Mesendoderm (in vitro differentiated cells): ENCODE measurements at regions not wholly inside any gene's neighbourhood (a gene's known extent, or its start where the extent isn't known, plus 50 kb on each side); places are given as distances from the start of the nearest gene placed in this dataset.

Experiments used
- DNase-seq: peaks from one replicate; pipeline ENCODE4 v3.0.0; 2013
- H2AK5ac ChIP-seq: 2 replicates; pipeline ENCODE4 v1.6.1; 2013; ENCODE audit warnings: low read length, inconsistent platforms
- H2BK120ac ChIP-seq: 2 replicates; pipeline ENCODE4 v1.6.1; 2013; ENCODE audit warnings: low read depth, mild to moderate bottlenecking, low read length, moderate library complexity, mixed read lengths
- H2BK15ac ChIP-seq: replicated peaks from 2 replicates; pipeline ENCODE4 v1.6.1; 2013; ENCODE audit warnings: low read depth, mild to moderate bottlenecking, moderate library complexity
- H2BK5ac ChIP-seq: 2 replicates; pipeline ENCODE4 v1.6.1; 2013; ENCODE audit warnings: low read length, inconsistent platforms
- H3K18ac ChIP-seq: 2 replicates; pipeline ENCODE4 v1.6.1; 2013; ENCODE audit warnings: mild to moderate bottlenecking, low read length, mixed read lengths
- H3K23ac ChIP-seq: one replicate; pipeline ENCODE4 v1.6.1; 2013; ENCODE audit warnings: low read length
- H3K27ac ChIP-seq: 2 replicates; pipeline ENCODE4 v1.5.1; 2013; ENCODE audit warnings: low read depth, mild to moderate bottlenecking, inconsistent platforms, low read length, moderate library complexity
- H3K27me3 ChIP-seq: 2 replicates; pipeline ENCODE4 v1.6.1; 2013; ENCODE audit warnings: low read length, control low read depth, mild to moderate bottlenecking, inconsistent platforms; ENCODE audit not compliant: insufficient read depth, poor library complexity
- H3K36me3 ChIP-seq: 2 replicates; pipeline ENCODE4 v1.6.1; 2013; ENCODE audit warnings: low read length, inconsistent platforms; ENCODE audit not compliant: control insufficient read depth, insufficient read depth
- H3K4ac ChIP-seq: one replicate; pipeline ENCODE4 v1.6.1; 2013; ENCODE audit warnings: low read depth, mild to moderate bottlenecking, low read length, moderate library complexity
- H3K4me1 ChIP-seq: 2 replicates; pipeline ENCODE4 v1.6.1; 2013; ENCODE audit warnings: low read depth, low read length, inconsistent platforms; ENCODE audit not compliant: control insufficient read depth
- H3K4me2 ChIP-seq: 2 replicates; pipeline ENCODE4 v1.6.1; 2013; ENCODE audit warnings: low read length
- H3K4me3 ChIP-seq: 2 replicates; pipeline ENCODE4 v1.5.1; 2013; ENCODE audit warnings: mild to moderate bottlenecking, low read length
- H3K56ac ChIP-seq: one replicate; pipeline ENCODE4 v1.6.1; 2013; ENCODE audit warnings: low read length
- H3K79me1 ChIP-seq: 2 replicates; pipeline ENCODE4 v1.6.1; 2013; ENCODE audit warnings: low read length, inconsistent platforms
- H3K79me2 ChIP-seq: 2 replicates; pipeline ENCODE4 v1.6.1; 2013; ENCODE audit warnings: mild to moderate bottlenecking, low read length; ENCODE audit not compliant: control insufficient read depth, insufficient read depth
- H3K9ac ChIP-seq: 2 replicates; pipeline ENCODE4 v1.6.1; 2013; ENCODE audit warnings: low read length, inconsistent platforms
- H4K5ac ChIP-seq: one replicate; pipeline ENCODE4 v1.6.1; 2013; ENCODE audit warnings: low read length
- H4K8ac ChIP-seq: one replicate; pipeline ENCODE4 v1.6.1; 2013; ENCODE audit warnings: low read depth, mild to moderate bottlenecking, control low read depth, low read length, moderate library complexity
- WGBS: extraction: QIAGEN DNeasy Blood & Tissue Kit; methylation state at CpG from one replicate; pipeline ENCODE4 v1.1.7; 2013; ENCODE audit warnings: low lambda C conversion rate, missing lambda C conversion rate; ENCODE audit not compliant: insufficient coverage; ENCODE audit errors: extremely low coverage; 5-methylcytosine and 5-hydroxymethylcytosine counted together

DNA sequence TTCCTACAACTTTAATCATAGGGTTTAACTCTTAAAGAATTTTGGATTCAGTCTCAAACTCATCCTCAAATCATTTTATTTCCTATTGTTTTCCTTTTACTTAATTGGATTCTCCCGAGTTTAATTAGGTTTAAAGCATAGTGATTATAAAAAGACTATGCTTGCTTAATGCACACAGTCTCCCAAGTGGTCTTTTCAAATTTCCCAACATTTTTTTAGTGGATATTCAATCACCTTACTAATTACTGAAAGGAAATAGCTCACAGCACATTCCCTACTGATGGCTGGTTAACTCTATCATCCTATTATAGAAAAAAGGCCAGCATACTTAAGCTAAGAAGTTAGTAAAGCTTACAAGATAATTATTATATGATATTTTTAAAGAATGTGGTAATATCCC is 170.6 kb downstream of the PRDM9 start:
- Histone ChIP-seq H2BK120ac (no peak overlapping the region), H2BK5ac (no peak overlapping the region), H3K79me2 (no peaks in the 10 kb centered on the region), H3K27me3 (no peaks in the 10 kb centered on the region), H3K4ac (no peak overlapping the region), H3K4me2 (no peak overlapping the region), H3K4me1 (no peaks in the 10 kb centered on the region), H3K79me1 (no peaks in the 10 kb centered on the region), H3K56ac (no peak overlapping the region), H4K8ac (no peak overlapping the region), H3K23ac (no peak overlapping the region), H3K9ac (no peak overlapping the region), H3K18ac (no peak overlapping the region), H4K5ac (no peak overlapping the region), H3K27ac (no peak overlapping the region), H2AK5ac (no peak overlapping the region), H3K36me3 (no peaks in the 10 kb centered on the region), H3K4me3 (no peak overlapping the region), H2BK15ac (no peak overlapping the region)
- DNase-seq, result no peak
- WGBS, result no CpG with 5 or more reads among the region's 1 CpG

DNA sequence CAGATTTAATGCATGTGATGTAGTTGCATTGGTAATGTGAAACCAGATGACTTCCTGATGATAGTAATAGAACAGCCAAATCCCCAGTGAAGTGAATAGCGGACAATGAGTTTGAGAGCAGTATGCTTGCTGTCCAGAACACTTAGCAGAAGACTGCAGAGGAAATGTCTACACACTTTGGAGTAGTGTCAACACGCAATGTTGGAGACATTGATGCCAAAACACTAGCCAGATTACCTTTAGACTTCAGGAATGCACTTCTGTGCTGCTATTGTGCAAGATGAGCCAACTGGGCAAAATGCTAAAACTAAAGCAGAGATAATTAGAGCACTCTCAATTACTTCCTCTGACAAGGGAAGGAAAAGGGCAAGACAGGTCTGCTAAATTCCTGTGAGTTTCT is 176.7 kb downstream of the PRDM9 start:
- no peak for DNase-seq
- no CpG with 5 or more reads among the region's 2 CpGs for WGBS
- Histone ChIP-seq H2BK15ac (no peak overlapping the region), H3K18ac (no peak overlapping the region), H3K4ac (no peak overlapping the region), H3K36me3 (no peaks in the 10 kb centered on the region), H3K4me1 (no peaks in the 10 kb centered on the region), H2BK120ac (no peak overlapping the region), H3K4me2 (no peak overlapping the region), H3K27me3 (no peaks in the 10 kb centered on the region), H3K56ac (no peak overlapping the region), H2BK5ac (no peak overlapping the region), H3K27ac (no peak overlapping the region), H3K9ac (no peak overlapping the region), H3K79me1 (no peaks in the 10 kb centered on the region), H2AK5ac (no peak overlapping the region), H4K8ac (no peak overlapping the region), H3K4me3 (no peak overlapping the region), H3K23ac (no peak overlapping the region), H3K79me2 (no peaks in the 10 kb centered on the region), H4K5ac (no peak overlapping the region)

GRCh38 chr5:23703940-23704855 is 196.8 kb downstream of the PRDM9 start:
- Histone ChIP-seq H3K4me3 (no peak overlapping the region), H3K27me3 (no peaks in the 10 kb centered on the region), H3K4me1 (no peaks in the 10 kb centered on the region), H3K79me1 (no peaks in the 10 kb centered on the region), H2AK5ac (no peak overlapping the region), H4K8ac (no peak overlapping the region), H3K4me2 (no peak overlapping the region), H3K56ac (no peak overlapping the region), H3K36me3 (no peaks in the 10 kb centered on the region), H3K23ac (no peak overlapping the region), H3K27ac (no peak overlapping the region), H3K18ac (no peak overlapping the region), H4K5ac (no peak overlapping the region), H3K79me2 (no peaks in the 10 kb centered on the region), H3K9ac (no peak overlapping the region), H3K4ac (no peak overlapping the region), H2BK5ac (no peak overlapping the region), H2BK15ac (no peak overlapping the region), H2BK120ac (no peak overlapping the region)
- WGBS, result 100% methylated on average over 1 of the region's 5 CpGs
- no peak for DNase-seq

DNA sequence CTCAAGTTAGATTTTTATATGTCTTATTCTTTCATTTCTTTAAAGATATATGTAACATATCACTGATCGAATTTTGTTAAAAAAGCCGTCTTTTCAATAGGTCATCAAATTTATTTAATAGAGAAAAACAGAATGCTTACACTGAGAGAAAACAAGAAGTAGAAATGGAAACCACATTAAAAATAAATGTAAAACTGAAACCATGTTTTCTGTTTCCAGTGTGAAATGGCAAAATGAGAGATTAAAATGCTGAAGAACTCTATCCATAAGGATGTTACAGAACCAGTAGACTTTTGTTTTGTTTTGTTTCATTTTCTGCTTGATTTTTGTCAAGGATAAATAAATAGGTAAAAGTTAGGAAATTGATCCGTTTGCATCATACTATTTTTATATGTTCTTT is 210.1 kb downstream of the PRDM9 start:
- H3K27me3 ChIP-seq, result no peaks in the 10 kb centered on the region
- H2BK15ac ChIP-seq, result no peak overlapping the region
- H2BK120ac ChIP-seq, result no peak overlapping the region
- H2BK5ac ChIP-seq, result no peak overlapping the region
- no peak overlapping the region for H3K4me2 ChIP-seq
- H3K23ac ChIP-seq, result no peak overlapping the region
- H3K56ac ChIP-seq, result no peak overlapping the region
- no peaks in the 10 kb centered on the region for H3K79me2 ChIP-seq
- H3K36me3 ChIP-seq, result no peaks in the 10 kb centered on the region
- H4K5ac ChIP-seq, result no peak overlapping the region
- H3K4me3 ChIP-seq, result no peak overlapping the region
- no peak overlapping the region for H3K4ac ChIP-seq
- H3K9ac ChIP-seq, result no peak overlapping the region
- H3K79me1 ChIP-seq, result no peaks in the 10 kb centered on the region
- H2AK5ac ChIP-seq, result no peak overlapping the region
- no peak for DNase-seq
- no peak overlapping the region for H3K27ac ChIP-seq
- WGBS, result no CpG with 5 or more reads among the region's 3 CpGs
- no peak overlapping the region for H3K18ac ChIP-seq
- H3K4me1 ChIP-seq, result no peaks in the 10 kb centered on the region
- no peak overlapping the region for H4K8ac ChIP-seq

DNA sequence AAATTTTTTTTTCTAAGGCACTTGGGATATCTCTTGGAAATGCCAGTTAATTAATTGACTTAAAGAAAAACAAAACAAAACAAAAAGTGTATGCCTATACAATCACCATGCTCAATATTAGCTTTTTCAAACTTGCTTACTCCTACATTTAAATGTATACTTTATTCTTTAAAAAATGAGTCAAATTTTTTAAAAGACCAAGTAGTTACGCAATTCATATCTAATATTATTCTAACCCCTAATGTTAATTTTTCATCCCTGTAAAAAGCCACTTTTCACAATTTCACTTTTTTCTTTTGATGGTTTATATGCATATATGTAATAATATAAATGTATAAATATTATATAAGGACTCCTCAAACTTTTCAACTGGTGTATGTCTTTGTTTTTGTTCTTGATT is 211.2 kb downstream of the PRDM9 start:
- H2BK15ac ChIP-seq, result no peak overlapping the region
- no peaks in the 10 kb centered on the region for H3K79me1 ChIP-seq
- H2BK120ac ChIP-seq, result no peak overlapping the region
- WGBS, result 100% methylated on average over 1 of the region's 1 CpG
- H3K4ac ChIP-seq, result no peak overlapping the region
- no peak overlapping the region for H3K23ac ChIP-seq
- H3K79me2 ChIP-seq, result no peaks in the 10 kb centered on the region
- H4K5ac ChIP-seq, result no peak overlapping the region
- no peaks in the 10 kb centered on the region for H3K27me3 ChIP-seq
- H3K4me2 ChIP-seq, result no peak overlapping the region
- no peak overlapping the region for H3K27ac ChIP-seq
- DNase-seq, result no peak
- H3K4me1 ChIP-seq, result no peaks in the 10 kb centered on the region
- no peak overlapping the region for H2BK5ac ChIP-seq
- H2AK5ac ChIP-seq, result no peak overlapping the region
- H3K4me3 ChIP-seq, result no peak overlapping the region
- no peak overlapping the region for H3K9ac ChIP-seq
- H3K18ac ChIP-seq, result no peak overlapping the region
- no peak overlapping the region for H4K8ac ChIP-seq
- H3K36me3 ChIP-seq, result no peaks in the 10 kb centered on the region
- no peak overlapping the region for H3K56ac ChIP-seq

DNA sequence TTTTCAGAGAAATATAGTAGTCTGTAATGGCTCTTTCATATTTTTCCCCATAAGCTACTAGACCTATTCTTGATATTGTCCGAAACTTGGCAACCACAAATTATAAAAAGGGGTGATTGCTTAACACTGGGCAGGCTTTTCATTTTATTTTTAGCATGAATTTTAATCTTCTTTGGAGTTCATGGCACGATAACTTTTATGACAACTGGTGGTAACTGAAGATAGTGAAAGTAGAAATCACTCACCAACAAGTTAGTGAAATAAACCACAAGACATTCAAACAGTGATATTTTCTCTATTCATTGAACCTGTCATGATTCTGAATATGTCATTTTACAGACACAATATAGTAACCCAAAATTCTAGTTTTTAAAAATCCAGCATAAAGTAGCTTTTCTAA is 213.9 kb downstream of the PRDM9 start:
- no peaks in the 10 kb centered on the region for H3K79me2 ChIP-seq
- no peaks in the 10 kb centered on the region for H3K36me3 ChIP-seq
- H3K9ac ChIP-seq, result no peak overlapping the region
- no peaks in the 10 kb centered on the region for H3K79me1 ChIP-seq
- H4K5ac ChIP-seq, result no peak overlapping the region
- H3K27me3 ChIP-seq, result no peaks in the 10 kb centered on the region
- no peak overlapping the region for H2BK15ac ChIP-seq
- H3K4me3 ChIP-seq, result no peak overlapping the region
- no peak overlapping the region for H2AK5ac ChIP-seq
- no peak overlapping the region for H3K4me2 ChIP-seq
- no peak overlapping the region for H2BK5ac ChIP-seq
- no peaks in the 10 kb centered on the region for H3K4me1 ChIP-seq
- H3K18ac ChIP-seq, result no peak overlapping the region
- no peak overlapping the region for H3K23ac ChIP-seq
- WGBS, result no CpG with 5 or more reads among the region's 2 CpGs
- H3K4ac ChIP-seq, result no peak overlapping the region
- H3K27ac ChIP-seq, result no peak overlapping the region
- H4K8ac ChIP-seq, result no peak overlapping the region
- DNase-seq, result no peak
- no peak overlapping the region for H3K56ac ChIP-seq
- H2BK120ac ChIP-seq, result no peak overlapping the region
